ENCODE measurements at regions not wholly inside any gene's neighbourhood (a gene's known extent, or its start where the extent isn't known, plus 50 kb on each side); places are given as distances from the start of the nearest gene placed in this dataset.

DNA sequence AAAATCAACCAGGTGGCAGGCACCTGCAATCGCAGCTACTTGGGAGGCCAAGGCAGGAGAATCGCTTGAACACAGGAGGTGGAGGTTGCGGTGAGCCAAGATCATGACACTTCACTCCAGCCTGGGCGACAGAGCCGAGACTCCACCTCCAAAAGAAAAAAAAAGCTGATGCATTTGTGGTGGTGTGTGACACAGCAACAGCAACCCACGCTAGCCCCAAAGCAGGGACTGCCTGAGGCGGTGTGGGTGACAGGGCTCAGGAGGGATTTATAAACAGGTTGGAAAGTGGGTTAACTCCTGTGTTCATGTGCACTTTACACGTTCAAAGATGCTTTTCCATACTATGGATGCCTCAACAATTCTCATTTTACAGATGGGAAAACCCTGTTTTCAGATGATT is 395.9 kb upstream of the PODXL start:
- Histone ChIP-seq H3K9ac (ENCODE audit: insufficient read depth in 1 of 2, low read depth in 2 of 2, low read length in 2 of 2) (no peak overlapping the region), H3K36me3 (ENCODE audit: control insufficient read depth, insufficient read depth, low read length) (no peaks in the 10 kb centered on the region), H2AFZ (ENCODE audit: low read depth, low read length) (no peak overlapping the region), H3K4me3 (no peak overlapping the region), H3K79me2 (ENCODE audit: control insufficient read depth, insufficient read depth, low read length) (no peaks in the 10 kb centered on the region), H3K9me1 (ENCODE audit: control insufficient read depth, insufficient read depth, low read length) (no peaks in the 10 kb centered on the region), H3K4me2 (ENCODE audit: insufficient read depth, low read length) (no peak overlapping the region), H4K20me1 (replicated peaks; ENCODE audit: control insufficient read depth, insufficient read depth, low read length) (0 out of 2 replicates have a peak, but pooled peaks cover 3% of the 10 kb centered on the region), H3K4me1 (replicated peaks in 1 of 2; ENCODE audit: control insufficient read depth in 2 of 2, insufficient read depth in 2 of 2, low read length in 2 of 2) (no peaks in the 10 kb centered on the region), H3K27ac (ENCODE audit: extremely low read depth, low read depth, low read length) (no peak overlapping the region), H3K9me3 (replicated peaks; ENCODE audit: control insufficient read depth, insufficient read depth, low read depth, low read length) (no peaks in the 10 kb centered on the region), H3K27me3 (ENCODE audit: control insufficient read depth in 2 of 2, insufficient read depth in 2 of 2, low read length in 2 of 2) (peaks cover 5 to 13% of the 10 kb centered on the region in 2 experiments; a peak in 2 of 5 replicates)
- intact Hi-C loops (cut with micrococcal nuclease) = no loop called here
- FAIRE-seq (no peak), ATAC-seq (no peak), DNase-seq (ENCODE audit: extremely low read depth in 1 of 4, low spot score in 3 of 4) (no peak)
- 2% methylated on average over 8 of the region's 8 CpGs for WGBS (ENCODE audit: insufficient coverage, low coverage, missing lambda C conversion rate)
- TF ChIP-seq ZBTB7A (IDR thresholded peaks at IDR 0.05; ENCODE audit: borderline replicate concordance, control insufficient read depth, low read depth, low read length) (no peak), SNRNP70 (optimal IDR thresholded peaks at IDR 0.05; ENCODE audit: low read depth, low read length) (no peak), KLF10 (CRISPR knock-in tag; IDR thresholded peaks at IDR 0.05) (no peak), CEBPB (tag; IDR thresholded peaks at IDR 0.05) (no peak), BRD4 (IDR thresholded peaks at IDR 0.05) (no peak), NCOA4 (IDR thresholded peaks at IDR 0.05; ENCODE audit: partially characterized antibody) (no peak), RUNX1 (IDR thresholded peaks at IDR 0.05; ENCODE audit: low read depth) (no peak)
- TF ChIP-seq, protein P1, sequence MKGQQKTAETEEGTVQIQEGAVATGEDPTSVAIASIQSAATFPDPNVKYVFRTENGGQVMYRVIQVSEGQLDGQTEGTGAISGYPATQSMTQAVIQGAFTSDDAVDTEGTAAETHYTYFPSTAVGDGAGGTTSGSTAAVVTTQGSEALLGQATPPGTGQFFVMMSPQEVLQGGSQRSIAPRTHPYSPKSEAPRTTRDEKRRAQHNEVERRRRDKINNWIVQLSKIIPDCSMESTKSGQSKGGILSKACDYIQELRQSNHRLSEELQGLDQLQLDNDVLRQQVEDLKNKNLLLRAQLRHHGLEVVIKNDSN (CRISPR knock-in tag; IDR thresholded peaks at IDR 0.05) = no peak
- TF ChIP-seq, protein P2, sequence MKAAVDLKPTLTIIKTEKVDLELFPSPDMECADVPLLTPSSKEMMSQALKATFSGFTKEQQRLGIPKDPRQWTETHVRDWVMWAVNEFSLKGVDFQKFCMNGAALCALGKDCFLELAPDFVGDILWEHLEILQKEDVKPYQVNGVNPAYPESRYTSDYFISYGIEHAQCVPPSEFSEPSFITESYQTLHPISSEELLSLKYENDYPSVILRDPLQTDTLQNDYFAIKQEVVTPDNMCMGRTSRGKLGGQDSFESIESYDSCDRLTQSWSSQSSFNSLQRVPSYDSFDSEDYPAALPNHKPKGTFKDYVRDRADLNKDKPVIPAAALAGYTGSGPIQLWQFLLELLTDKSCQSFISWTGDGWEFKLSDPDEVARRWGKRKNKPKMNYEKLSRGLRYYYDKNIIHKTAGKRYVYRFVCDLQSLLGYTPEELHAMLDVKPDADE (conservative IDR thresholded peaks at IDR 0.05; ENCODE audit: control insufficient read depth, low read depth, low read length) = no peak
- TF ChIP-seq, protein P3, sequence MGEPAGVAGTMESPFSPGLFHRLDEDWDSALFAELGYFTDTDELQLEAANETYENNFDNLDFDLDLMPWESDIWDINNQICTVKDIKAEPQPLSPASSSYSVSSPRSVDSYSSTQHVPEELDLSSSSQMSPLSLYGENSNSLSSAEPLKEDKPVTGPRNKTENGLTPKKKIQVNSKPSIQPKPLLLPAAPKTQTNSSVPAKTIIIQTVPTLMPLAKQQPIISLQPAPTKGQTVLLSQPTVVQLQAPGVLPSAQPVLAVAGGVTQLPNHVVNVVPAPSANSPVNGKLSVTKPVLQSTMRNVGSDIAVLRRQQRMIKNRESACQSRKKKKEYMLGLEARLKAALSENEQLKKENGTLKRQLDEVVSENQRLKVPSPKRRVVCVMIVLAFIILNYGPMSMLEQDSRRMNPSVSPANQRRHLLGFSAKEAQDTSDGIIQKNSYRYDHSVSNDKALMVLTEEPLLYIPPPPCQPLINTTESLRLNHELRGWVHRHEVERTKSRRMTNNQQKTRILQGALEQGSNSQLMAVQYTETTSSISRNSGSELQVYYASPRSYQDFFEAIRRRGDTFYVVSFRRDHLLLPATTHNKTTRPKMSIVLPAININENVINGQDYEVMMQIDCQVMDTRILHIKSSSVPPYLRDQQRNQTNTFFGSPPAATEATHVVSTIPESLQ (CRISPR knock-in tag; IDR thresholded peaks at IDR 0.05) = no peak
- TF ChIP-seq, protein P4, sequence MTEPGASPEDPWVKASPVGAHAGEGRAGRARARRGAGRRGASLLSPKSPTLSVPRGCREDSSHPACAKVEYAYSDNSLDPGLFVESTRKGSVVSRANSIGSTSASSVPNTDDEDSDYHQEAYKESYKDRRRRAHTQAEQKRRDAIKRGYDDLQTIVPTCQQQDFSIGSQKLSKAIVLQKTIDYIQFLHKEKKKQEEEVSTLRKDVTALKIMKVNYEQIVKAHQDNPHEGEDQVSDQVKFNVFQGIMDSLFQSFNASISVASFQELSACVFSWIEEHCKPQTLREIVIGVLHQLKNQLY (CRISPR knock-in tag; conservative IDR thresholded peaks at IDR 0.05) = no peak
- BruUV-seq (replicated peaks) = no TSS peak
- CTCF ChIA-PET (ENCODE audit: low intra/inter-chr PET ratio) = no interaction called here
- POLR2A ChIA-PET = no interaction called here
- in situ Hi-C loops (cut with MboI) = no loop called here
